ENCODE measurements at regions not wholly inside any gene's neighbourhood (a gene's known extent, or its start where the extent isn't known, plus 50 kb on each side); places are given as distances from the start of the nearest gene placed in this dataset.
A peak's percentile ranks its signal among the peaks of the same experiment; 100 is the strongest.

- Histone ChIP-seq H3K9me3 (ENCODE audit: control insufficient read depth, insufficient read depth, low read length) (no peaks in the 10 kb centered on the region), H2AK5ac (ENCODE audit: low read depth, low read length) (peak overlapping the region; percentile 96), H3K79me1 (ENCODE audit: low read depth in 1 of 2, low read length in 2 of 2) (peaks cover 0 to 4% of the 10 kb centered on the region in 2 experiments; a peak in 1 of 4 replicates), H2BK5ac (ENCODE audit: low read depth, low read length, poor library complexity, severe bottlenecking) (peak overlapping the region; percentile 97), H3K4ac (ENCODE audit: low read depth, low read length) (peak overlapping the region; percentile 80), H2BK120ac (ENCODE audit: low read depth, low read length) (peak overlapping the region; percentile 61), H3K9ac (ENCODE audit: low read depth, low read length) (no peak overlapping the region), H3K4me3 (ENCODE audit: insufficient read depth, low read depth, low read length) (peak overlapping the region; percentile 11; the same call in 1 of the 2 replicates), H3K23ac (ENCODE audit: low read depth, low read length) (peak overlapping the region; percentile 85), H4K5ac (ENCODE audit: low read depth, low read length) (peak overlapping the region; percentile 88), H3K4me1 (ENCODE audit: control insufficient read depth, insufficient read depth, low read length) (peaks cover 12% of the 10 kb centered on the region), H3K18ac (ENCODE audit: low read depth, low read length) (peak overlapping the region; percentile 98), H2AFZ (replicated peaks; ENCODE audit: low read length, poor library complexity) (no peak overlapping the region), H4K8ac (ENCODE audit: low read depth in 2 of 2, low read length in 2 of 2) (peak overlapping the region; percentile 59 to 80; a peak in 3 of 4 replicates), H4K91ac (ENCODE audit: insufficient read depth, low read depth, low read length) (peak overlapping the region; percentile 62), H4K20me1 (ENCODE audit: insufficient read depth, low read length) (no peaks in the 10 kb centered on the region), H3K4me2 (ENCODE audit: low read depth, low read length) (peak overlapping the region; percentile 61), H3K56ac (ENCODE audit: extremely low read depth, insufficient read depth, low read length) (peak overlapping the region; percentile 76), H2AK9ac (replicated peaks; ENCODE audit: low read depth, low read length, poor library complexity) (no peak overlapping the region), H2BK20ac (ENCODE audit: low read depth, low read length) (peak overlapping the region; percentile 93), H3K36me3 (ENCODE audit: control insufficient read depth, insufficient read depth, low read length) (no peaks in the 10 kb centered on the region), H3K14ac (replicated peaks; ENCODE audit: low read depth, low read length) (peak overlapping the region; percentile 72), H3K27ac (ENCODE audit: insufficient read depth, low read length) (peak overlapping the region; percentile 91), H3K9me1 (ENCODE audit: insufficient read depth, low read length) (peaks cover 11% of the 10 kb centered on the region), H3K27me3 (ENCODE audit: control insufficient read depth, insufficient read depth, low read length) (no peaks in the 10 kb centered on the region), H2BK15ac (ENCODE audit: low read depth, low read length) (peak overlapping the region; percentile 55; the same call in 2 of the 3 replicates)
- ChIA-PET CTCF (interaction anchor here (0.9 to 1.4 kb wide), 3 partner anchors 15 to 360 kb away, joined by 4 to 5 read pairs (median 4); no protein-coding TSS in a partner anchor), POLR2A (ENCODE audit: unreplicated experiment) (no interaction called here)
- BruUV-seq (replicated peaks): no TSS peak
- dilution Hi-C loops (cut with HindIII; ENCODE audit: low sequenced_read_pairs, unreplicated experiment): no loop called here
- ATAC-seq (ENCODE audit: low read depth) (peak; percentile 78), DNase-seq (peak; percentile 93)
- in situ Hi-C loops (cut with MboI; ENCODE audit: low sequenced_read_pairs): no loop called here
- intact Hi-C loops (cut with micrococcal nuclease): loop anchor here (2.0 kb wide), 1 partner anchor 30 kb away; no protein-coding TSS in a partner anchor
- WGBS, 2 experiments (ENCODE audit: extremely low coverage in 2 of 2, insufficient read length in 1 of 2): no CpG with 5 or more reads among the region's 6 CpGs
- TF ChIP-seq BHLHE40 (IDR thresholded peaks at IDR 0.05; ENCODE audit: low read depth, low read length) (peak; percentile 38; the same call in 1 of the 2 replicates), CHD1 (IDR thresholded peaks at IDR 0.05; ENCODE audit: low read depth, low read length) (no peak), MAFK (IDR thresholded peaks at IDR 0.05; ENCODE audit: low read depth, low read length) (0 out of 2 replicates have a peak, but pooled peaks have one; percentile 21), MXI1 (IDR thresholded peaks at IDR 0.05; ENCODE audit: borderline replicate concordance, low read depth, low read length) (no peak), RAD21 (IDR thresholded peaks at IDR 0.05; ENCODE audit: low read length) (no peak), NFE2L2 (IDR thresholded peaks at IDR 0.05; ENCODE audit: low read depth, low read length) (no peak), RFX5 (IDR thresholded peaks at IDR 0.05; ENCODE audit: low read depth, low read length) (no peak), SMC3 (IDR thresholded peaks at IDR 0.05; ENCODE audit: low read depth, low read length) (0 out of 2 replicates have a peak, but pooled peaks have one; percentile 2), POLR2A (IDR thresholded peaks at IDR 0.05; ENCODE audit: low read depth, low read length) (no peak), FOS (IDR thresholded peaks at IDR 0.05; ENCODE audit: low read depth, low read length) (peak; percentile 37; the same call in 1 of the 2 replicates), CEBPB (IDR thresholded peaks at IDR 0.05; ENCODE audit: low read depth, low read length) (no peak), RCOR1 (IDR thresholded peaks at IDR 0.05; ENCODE audit: insufficient replicate concordance, low read length) (no peak)
- TF ChIP-seq, protein P1, sequence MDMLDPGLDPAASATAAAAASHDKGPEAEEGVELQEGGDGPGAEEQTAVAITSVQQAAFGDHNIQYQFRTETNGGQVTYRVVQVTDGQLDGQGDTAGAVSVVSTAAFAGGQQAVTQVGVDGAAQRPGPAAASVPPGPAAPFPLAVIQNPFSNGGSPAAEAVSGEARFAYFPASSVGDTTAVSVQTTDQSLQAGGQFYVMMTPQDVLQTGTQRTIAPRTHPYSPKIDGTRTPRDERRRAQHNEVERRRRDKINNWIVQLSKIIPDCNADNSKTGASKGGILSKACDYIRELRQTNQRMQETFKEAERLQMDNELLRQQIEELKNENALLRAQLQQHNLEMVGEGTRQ (IDR thresholded peaks at IDR 0.05; ENCODE audit: low read depth, low read length): no peak
- TF ChIP-seq, protein P2, sequence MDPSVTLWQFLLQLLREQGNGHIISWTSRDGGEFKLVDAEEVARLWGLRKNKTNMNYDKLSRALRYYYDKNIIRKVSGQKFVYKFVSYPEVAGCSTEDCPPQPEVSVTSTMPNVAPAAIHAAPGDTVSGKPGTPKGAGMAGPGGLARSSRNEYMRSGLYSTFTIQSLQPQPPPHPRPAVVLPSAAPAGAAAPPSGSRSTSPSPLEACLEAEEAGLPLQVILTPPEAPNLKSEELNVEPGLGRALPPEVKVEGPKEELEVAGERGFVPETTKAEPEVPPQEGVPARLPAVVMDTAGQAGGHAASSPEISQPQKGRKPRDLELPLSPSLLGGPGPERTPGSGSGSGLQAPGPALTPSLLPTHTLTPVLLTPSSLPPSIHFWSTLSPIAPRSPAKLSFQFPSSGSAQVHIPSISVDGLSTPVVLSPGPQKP (IDR thresholded peaks at IDR 0.05; ENCODE audit: borderline replicate concordance, low read depth, low read length): no peak
These were observed 106.5 kb upstream of the ETAA1 start for GRCh38 chr2:67290451-67291290.

Measured in IMR-90 (cell line).